NCI-H460 (cell line): ENCODE measurements at regions not wholly inside any gene's neighbourhood (a gene's known extent, or its start where the extent isn't known, plus 50 kb on each side); places are given as distances from the start of the nearest gene placed in this dataset.
"Not testable (repeated sequence)": the region's sequence is repeated elsewhere in the genome, so short reads cannot be mapped to it uniquely, and the experiment has no call there.

Experiments used
- DNase-seq: peaks from one replicate; pipeline ENCODE4 v3.0.0-alpha.2; 2016; ENCODE audit warnings: low read depth; ENCODE audit errors: extremely low read depth

DNA sequence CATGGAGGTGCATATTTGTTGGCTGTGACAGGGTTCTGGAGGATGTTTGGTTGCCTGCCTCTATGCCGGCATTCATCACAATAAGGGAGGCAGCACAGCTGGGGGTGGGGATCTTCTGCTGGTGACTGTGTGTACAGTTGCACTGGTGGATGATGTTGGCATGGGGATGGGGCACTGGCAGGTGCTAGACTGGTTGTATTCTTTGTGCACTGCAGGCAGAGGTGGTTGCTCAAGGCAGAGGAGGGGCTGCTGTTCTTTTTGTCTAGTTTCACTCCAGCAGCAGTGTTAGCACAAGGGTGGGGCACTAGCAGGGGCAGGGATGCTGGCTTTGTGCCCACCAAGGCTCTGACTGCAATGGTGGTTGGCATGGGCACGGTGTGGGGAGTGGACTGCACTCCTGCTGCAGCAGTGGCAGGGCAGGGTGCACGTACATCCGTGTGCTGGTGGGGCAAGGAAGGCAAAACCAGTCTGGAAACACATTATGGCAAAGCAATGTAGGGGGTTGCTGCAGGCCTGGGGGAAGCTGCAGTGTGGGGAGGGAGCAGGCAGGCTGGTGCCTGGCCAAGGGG, 69.3 kb downstream of the ISOC1 start:
- no peak for DNase-seq

DNA sequence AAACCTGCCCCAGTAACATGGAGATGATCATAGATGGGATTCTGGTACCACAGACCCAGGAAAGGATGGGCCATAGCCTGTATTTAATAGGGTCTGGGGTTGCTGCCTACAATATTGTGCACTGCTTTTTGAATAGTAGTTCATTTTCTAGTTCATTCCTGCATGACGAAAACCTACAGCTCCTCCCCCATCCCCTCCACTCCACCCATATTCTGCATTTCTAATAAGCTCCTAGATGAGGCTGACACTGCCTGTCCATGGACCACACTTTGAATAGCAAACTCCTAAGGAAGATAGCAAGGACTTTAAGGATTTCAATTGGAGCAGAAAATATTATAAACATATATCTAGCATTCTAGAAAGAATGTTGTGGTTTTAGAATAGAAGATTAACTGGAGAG, 75.5 kb downstream of the ISOC1 start:
- no peak for DNase-seq

DNA sequence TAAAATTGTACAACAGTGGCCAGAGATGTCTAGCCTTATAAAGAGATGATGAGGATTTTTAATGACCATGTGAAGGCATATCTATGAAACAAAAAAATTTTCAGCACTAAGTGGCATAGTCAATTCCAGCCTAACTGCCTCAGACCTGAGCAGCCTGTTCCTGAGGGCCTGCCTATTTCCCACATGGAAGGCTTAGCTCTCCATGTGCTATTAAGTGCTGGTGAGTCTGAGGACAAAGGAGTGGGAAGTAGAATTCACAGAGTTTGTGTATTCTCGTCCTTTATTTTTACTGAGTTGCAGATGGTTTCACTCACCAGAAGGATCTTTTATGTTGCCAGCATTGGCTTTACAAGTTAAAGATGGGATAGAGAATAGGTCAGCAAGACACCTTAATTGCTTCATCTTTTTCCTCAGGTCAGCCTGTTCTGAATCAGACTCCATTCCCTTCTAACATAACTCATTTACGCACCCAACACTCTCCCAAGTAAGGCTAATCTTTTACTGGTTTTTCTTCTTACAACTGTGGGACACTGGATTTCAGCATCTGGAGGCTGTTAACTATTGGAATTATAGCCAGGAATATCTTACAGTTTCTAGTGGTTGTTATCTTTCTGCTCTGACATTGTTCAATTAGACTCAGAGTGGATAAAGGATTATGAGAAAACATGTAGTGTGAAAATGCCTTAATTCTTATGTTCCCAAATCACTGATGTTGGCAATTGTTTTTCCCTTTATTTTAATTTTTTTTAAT, 76.8 kb downstream of the ISOC1 start:
- no peak for DNase-seq

DNA sequence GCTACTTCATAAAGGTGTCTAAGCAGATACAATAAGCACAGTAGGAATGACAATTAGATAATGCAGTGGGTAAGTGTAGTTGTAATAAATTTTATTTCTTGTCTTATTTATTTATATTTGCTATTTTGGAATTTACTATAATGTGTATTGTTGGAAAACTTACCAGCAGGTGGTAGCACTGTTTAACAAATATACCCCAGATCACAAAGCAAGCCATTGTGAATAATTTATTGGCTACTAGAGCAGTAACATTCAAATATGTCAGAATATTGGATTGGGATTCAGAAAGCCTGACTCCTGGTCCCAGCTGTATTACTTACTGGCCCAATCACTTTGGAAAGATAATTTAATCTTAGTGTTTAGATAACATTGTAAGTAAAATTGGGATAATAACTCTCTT, 78.0 kb downstream of the ISOC1 start:
- no peak for DNase-seq

DNA sequence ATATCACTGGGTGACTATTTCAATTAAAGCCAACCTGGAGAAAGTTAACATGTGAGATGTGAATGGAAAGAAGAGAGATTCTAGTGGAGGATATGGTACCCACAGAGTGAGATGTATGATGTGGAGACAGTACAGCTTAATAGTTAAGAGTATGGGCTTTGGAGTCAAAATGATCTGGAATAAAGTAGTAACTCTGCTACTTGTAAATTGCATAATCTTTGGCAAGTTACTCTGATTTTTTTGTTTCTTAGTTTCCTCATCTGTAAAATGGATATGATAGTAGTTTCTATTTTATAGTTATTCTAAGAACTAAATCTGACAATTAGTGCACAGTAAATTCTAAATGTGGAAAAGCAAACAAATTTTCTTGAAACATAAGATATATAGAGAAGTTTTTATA, 79.2 kb downstream of the ISOC1 start:
- no peak for DNase-seq

DNA sequence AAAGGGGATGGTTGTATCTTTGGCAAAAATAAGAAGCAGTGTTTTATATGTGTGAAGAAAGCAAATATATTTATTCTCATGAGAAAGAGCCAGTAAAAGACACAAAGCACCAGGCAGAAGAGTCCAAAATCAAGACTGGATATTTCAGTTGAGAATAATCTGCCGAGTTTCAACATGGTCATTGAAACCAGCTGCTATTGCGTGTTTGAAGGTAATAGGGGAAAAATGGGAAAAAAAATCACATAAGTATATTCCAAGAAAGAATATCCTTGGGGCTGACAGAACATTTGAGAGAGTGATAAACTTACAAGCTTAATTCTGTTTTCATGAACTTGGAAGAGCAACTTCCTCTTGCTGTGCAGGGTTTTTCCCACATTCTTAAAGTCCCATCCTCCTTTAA, 79.9 kb downstream of the ISOC1 start:
- DNase-seq: no peak

DNA sequence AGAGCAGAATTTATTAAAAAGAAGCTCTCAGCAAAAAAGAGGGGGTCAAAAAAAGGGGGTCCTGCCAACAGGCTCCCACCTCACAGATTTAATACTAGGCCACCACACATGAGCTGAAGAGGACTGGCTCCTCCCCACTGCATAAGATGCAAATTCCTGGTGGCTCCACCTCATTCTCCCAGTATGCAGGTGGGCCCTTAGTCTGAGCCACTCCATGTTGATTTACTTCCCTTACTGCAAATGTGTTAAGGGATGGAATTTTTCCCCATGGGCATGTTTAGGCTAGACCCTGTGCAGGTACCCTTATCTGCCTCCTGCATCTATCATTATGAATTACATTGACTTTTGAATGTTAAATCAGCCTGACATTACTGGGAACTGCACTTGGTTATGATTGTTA, 82.9 kb downstream of the ISOC1 start:
- DNase-seq: no peak

DNA sequence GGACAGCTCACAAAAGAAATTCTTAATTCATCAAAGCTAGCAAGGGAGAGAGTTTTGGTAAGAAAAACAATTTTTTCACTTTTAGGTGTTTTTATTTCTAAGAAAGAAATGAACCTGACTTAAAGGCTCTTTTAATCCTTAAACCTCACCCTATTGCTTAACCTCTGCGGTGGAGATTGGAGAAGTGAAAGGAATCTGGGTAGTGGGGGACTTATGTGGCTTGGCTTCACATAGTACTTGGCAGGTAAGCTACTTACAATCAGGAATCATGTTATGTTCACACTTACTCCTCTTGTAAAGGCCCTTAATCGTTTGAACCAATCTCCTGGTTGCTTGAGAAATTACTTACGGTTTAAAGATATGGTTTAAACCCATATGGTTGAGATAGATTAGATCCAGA, 104.8 kb downstream of the ISOC1 start:
- DNase-seq: no peak

DNA sequence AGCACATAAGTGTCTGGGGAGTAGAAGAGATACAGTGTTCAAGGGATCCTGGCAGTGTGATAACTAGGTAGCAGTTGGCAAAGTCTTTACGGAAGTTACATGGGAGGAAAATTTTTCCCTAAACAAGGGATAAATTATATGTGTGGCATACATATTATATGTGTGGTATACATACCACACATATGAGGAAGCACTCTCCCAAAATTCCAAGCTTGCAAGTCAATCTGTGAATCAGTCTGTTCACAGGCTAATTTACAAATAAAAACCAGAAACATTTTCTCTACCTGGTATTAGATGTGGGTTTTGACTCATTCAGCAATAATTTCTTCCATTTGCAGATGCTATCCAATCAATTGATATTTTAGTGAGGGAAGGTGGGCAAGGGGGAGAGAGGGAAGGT, 110.0 kb downstream of the ISOC1 start:
- no peak for DNase-seq

DNA sequence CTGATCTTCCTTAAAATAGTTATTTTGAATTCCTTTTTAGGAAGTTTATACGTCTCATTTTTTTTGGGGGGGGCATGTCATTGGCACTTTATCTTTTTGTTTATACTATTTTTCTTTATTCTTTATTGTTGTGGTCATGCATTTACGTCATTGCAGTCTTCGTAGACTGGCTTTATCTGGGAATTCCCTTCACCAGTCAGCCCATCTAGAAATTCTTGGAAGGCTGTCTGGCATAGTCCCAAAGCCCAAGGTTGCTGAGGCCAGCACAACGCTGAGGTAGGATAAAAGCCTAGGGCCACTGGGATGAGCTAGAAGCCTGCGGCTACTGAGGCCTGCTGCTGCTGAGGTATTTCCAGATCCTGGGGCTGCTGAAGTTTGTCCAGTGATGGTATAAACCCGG, 121.5 kb downstream of the ISOC1 start:
- DNase-seq: no peak

DNA sequence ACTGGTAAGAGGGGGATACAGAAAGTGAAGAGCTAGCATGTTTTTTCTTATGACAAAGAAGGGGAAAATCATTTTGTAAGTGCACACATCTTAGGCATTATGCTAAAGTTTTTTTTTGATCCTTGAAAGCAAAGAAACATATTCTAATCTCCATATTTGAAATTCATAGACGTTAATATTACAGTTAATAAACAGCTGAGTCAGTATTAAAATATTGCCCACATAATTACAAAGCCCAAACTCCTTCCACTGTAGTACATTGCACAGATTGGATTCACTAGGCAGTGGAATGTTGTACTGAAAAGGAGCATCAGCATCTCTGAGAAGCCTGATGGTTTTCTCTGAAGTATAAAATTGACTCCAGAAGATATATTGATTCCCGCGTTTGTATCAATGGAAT, 122.6 kb downstream of the ISOC1 start:
- no peak for DNase-seq

DNA sequence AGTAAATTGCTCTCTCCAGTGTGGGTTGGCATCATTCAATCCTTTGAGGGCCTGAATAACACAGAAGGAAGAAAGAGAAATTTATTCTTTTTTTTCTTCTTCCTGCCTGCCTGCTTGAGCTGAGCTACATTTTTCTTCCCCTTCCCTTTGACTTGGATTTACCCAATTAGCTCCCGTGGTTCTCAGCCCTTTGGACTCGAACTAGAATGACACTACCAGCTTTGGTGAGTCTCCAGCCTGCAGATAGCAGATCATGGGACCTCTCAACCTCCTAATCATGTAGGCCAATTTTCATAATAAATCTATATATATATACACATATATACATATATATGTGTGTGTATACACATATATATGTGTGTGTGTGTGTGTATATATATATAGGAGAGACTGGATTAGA, 128.6 kb downstream of the ISOC1 start:
- no peak for DNase-seq

DNA sequence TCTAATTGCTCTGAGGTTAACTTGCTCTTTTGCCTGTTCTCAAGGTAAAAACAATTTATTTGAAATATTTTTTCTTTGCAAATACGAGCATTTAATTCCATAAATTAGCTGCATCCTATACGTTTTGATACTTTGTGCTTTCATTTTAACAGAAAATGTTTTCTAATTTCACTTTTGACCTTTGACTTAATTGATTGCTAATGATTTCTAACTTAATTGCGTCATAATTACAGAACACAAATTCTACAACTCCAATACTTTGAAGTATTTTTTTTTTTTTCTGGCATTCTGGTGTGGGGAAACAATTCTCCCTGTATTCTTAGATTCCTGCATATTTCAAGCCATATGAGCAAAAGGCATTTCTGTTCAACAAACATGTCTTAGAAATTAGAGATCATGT, 134.0 kb downstream of the ISOC1 start:
- DNase-seq: no peak

DNA sequence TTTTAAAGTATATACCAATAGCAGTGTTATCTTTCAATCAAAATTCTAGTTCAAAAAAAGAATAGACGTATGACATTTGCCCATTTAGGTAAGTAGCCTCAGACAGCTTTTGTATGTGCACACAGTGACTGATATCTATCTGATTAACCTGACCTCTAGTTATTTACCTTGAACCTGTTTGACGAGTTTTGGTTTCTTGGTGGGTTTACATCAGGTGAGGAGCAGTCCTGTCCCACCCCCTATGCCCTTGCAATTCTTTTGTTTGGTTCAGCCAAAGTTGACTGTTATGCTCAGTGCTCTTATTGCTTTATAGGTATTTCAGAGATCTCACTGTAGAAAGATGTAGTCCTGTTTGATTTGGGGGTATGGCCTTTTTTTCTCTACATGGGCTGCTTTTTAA, 147.2 kb downstream of the ISOC1 start:
- no peak for DNase-seq

DNA sequence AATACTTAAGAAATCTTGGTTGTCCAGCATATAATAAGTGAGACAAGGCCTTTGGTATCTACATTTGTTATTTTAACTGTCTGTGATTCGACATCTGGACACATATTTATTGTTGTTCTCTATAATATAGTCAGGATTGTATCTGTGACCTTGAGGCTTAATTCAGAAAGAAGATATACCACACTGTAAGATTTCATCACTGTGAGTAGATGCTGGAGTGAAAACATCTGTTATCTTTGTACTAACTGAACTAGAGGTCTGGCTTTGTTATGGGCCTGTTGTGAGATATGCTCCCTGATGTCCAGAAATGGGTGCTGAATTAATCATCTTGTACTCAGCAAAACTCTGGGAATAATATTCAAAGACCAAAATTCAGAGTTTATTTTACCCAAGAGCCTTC, 148.5 kb downstream of the ISOC1 start:
- no peak for DNase-seq

DNA sequence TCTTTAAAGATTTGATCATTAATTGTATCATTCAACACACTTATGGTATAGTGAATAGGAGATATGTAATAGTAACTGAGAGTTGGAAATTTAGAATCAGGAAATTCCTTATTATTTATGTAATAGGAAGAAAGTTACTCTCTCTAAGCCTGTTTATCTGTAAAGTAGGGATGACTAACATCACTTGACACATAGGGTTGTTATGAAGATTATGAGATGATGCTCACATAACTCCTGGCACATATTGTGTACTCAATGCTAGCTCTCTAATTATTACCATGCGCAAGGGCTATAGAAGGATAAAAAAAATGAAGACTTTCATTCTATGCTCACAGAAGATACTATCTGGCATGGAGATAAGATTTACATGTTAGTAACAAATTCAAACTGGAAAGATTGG, 149.9 kb downstream of the ISOC1 start:
- no peak for DNase-seq

DNA sequence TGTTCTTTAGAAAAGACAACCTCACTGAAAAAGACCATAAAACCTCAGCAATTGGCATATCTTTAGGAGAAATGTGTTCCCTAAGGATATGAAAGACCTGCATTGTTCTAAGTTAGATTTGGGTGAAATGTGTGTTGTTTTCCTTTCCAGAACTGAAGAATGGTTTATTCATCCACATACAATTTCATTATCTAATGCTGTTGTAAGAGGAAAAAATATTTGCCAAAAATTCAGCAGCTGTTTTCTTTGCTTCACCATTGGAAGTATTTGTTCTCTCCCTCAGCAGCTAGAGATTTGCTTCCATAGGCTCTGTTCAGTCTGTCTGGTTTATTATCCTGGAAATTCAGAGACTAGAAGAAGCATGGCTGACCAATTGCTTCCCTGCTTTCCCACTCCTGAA, 150.9 kb downstream of the ISOC1 start:
- DNase-seq: no peak

DNA sequence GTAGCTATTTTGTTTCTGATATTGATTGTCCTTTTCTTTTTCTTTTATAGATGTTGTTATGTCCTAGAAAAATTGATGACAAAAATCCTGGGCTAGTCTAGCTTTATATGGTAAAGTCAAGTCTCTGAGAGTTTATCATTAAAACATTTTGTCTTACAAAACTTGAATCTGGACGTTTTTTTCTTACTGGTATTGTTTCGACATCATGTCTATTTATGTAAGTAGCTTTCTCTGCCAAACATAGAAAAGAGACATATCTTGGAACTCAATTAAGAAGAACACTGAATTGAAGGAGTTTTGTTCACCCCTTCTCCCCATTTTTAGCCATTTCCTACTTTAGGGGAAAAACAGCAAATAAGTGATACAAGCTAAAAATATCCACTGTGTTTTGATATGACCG, 151.5 kb downstream of the ISOC1 start:
- DNase-seq: no peak

DNA sequence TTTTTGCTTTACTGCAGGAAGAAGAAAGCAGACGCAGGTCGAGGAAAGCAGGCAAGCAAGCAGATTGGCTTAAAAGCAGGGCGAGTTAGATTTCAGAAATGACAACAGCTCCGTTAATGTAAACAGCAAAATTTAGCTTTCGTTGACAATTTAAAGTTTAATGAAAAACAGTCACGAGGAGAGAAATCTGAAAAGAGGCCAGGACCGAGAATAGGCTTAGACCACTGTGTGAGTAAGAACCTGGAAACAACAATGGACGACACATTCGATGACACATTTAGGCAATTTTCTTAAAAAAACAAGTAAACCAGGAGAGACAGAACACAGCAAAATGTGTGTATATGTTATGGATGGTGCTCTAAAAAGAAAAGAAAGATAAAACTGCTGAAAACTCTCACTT, 155.3 kb downstream of the ISOC1 start:
- DNase-seq: no peak

DNA sequence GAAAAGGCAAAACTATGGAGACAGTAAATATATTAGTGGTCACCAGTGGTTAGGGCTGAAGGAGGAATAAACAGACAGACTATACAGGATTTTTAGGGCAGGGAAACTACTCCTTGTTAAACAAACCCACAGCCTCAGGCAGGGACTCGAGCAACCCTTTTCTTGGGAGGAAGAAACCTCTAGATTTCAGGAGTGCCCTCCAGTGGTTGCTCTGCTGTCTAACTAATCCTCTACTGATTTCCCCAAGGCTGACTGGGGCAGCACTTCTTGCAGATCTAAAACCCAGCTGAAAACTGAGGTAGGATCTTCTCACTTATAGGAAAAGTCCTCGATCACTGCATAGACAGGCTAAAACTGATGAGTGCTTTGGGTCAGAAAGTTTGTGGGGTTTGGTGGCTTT, 176.8 kb downstream of the ISOC1 start:
- no peak for DNase-seq

DNA sequence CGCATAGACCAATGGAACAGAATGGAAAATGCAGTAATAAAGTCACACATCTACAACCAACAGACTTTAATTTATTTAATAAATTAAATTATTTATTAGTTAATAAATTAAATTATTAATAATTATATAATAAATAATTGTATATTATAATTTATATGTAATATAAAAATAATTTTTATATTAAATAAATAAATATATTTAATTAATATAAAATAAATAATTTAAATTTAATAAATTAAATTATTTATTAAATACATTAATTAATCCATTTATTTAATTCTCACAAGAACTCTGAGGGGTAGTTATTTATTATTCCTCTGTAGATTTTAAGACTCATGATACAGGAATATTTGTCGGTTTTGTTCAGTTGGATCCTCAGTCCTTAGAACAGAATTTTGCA, 176.1 kb upstream of the ADAMTS19 start:
- DNase-seq: no peak

DNA sequence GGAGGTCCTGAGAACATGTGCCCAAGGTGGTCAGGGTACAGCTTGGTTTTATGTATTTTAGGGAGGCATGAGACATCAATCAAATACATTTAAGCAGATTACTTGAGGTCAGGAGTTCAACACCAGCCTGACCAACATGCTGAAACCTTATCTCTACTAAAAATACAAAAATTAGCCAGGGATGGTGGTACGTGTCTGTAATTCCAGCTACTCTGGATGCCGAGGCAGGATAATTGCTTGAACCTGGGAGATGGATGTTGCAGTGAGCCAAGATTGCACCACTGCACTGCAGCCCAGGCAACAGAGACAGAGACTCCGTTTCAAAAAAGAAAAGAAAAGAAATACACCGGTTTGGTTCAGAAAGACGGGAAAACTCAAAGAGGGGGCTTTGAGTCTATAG, 165.9 kb upstream of the ADAMTS19 start:
- DNase-seq: not testable (repeated sequence)

DNA sequence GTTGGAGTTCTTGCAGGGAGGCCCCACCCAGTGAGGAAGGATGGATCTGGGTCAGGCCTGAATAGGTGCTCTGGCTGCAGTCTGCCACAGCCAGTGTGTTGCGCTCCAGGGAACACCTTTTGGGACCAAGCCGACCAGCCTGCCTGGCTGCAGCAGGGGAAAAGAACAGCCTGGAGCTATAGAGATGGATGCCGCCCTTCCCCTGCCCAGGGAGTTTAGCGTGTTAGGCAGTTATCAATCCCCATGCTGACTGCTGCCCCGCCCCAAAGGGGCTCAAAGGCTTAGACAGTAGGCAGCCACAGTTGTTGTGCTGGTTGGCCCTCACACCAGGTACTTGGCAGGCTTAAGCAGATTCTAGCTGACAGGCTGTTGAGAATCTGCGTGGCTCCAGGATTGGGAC, 153.4 kb upstream of the ADAMTS19 start:
- DNase-seq: no peak
